ENCODE measurements at regions not wholly inside any gene's neighbourhood (a gene's known extent, or its start where the extent isn't known, plus 50 kb on each side); places are given as distances from the start of the nearest gene placed in this dataset.

- no peak overlapping the region for H3K27ac ChIP-seq (replicated peaks in 1 of 4)
- no peaks in the 10 kb centered on the region for H3K36me3 ChIP-seq
- intact Hi-C loops (cut with DNase I) = no loop called here
- H3K4me1 ChIP-seq = no peaks in the 10 kb centered on the region
- H3K4me3 ChIP-seq = no peak overlapping the region
- WGBS = 72% methylated on average over 12 of the region's 12 CpGs
- H3K9me3 ChIP-seq = no peaks in the 10 kb centered on the region
- peak; percentile 81 for DNase-seq (ENCODE audit: extremely low spot score)
- TF ChIP-seq POLR2A (IDR thresholded peaks at IDR 0.05; ENCODE audit: low read depth) = no peak
- TF ChIP-seq POLR2AphosphoS5 (IDR thresholded peaks at IDR 0.05) = no peak
- no peak for TF ChIP-seq CTCF (IDR thresholded peaks at IDR 0.05)
- TF ChIP-seq EP300 (IDR thresholded peaks at IDR 0.05) = no peak
- H3K27me3 ChIP-seq = peaks cover 0 to 24% (median 0%) of the 10 kb centered on the region in 4 donors
Observed at GRCh38 chr13:111909501-111909900, 157.4 kb upstream of the SOX1 start.

GRCh38 chr13:111909971-111910671, 156.8 kb upstream of the SOX1 start:
- Histone ChIP-seq H3K36me3 (no peaks in the 10 kb centered on the region), H3K4me1 (no peaks in the 10 kb centered on the region), H3K9me3 (no peaks in the 10 kb centered on the region), H3K27ac (replicated peaks in 1 of 4) (no peak overlapping the region), H3K4me3 (no peak overlapping the region), H3K27me3 (peaks cover 0 to 18% (median 0%) of the 10 kb centered on the region in 4 donors)
- 91% methylated on average over 7 of the region's 16 CpGs for WGBS
- DNase-seq (ENCODE audit: extremely low spot score) = peak; percentile 90
- TF ChIP-seq POLR2AphosphoS5 (IDR thresholded peaks at IDR 0.05) (no peak), EP300 (IDR thresholded peaks at IDR 0.05) (no peak), CTCF (IDR thresholded peaks at IDR 0.05) (no peak), POLR2A (IDR thresholded peaks at IDR 0.05; ENCODE audit: low read depth) (no peak)
- intact Hi-C loops (cut with DNase I) = no loop called here

- H3K36me3 ChIP-seq = no peaks in the 10 kb centered on the region
- H3K9me3 ChIP-seq = no peaks in the 10 kb centered on the region
- DNase-seq (ENCODE audit: extremely low spot score) = peak; percentile 83
- intact Hi-C loops (cut with DNase I) = no loop called here
- H3K27ac ChIP-seq (replicated peaks in 1 of 4) = no peak overlapping the region
- peaks cover 0 to 16% (median 0%) of the 10 kb centered on the region in 4 donors for H3K27me3 ChIP-seq
- H3K4me3 ChIP-seq = no peak overlapping the region
- TF ChIP-seq CTCF (IDR thresholded peaks at IDR 0.05) = no peak
- no peak for TF ChIP-seq POLR2AphosphoS5 (IDR thresholded peaks at IDR 0.05)
- TF ChIP-seq EP300 (IDR thresholded peaks at IDR 0.05) = no peak
- no peak for TF ChIP-seq POLR2A (IDR thresholded peaks at IDR 0.05; ENCODE audit: low read depth)
- H3K4me1 ChIP-seq = no peaks in the 10 kb centered on the region
- WGBS = 86% methylated on average over 9 of the region's 11 CpGs
Observed at GRCh38 chr13:111911121-111911720, 155.7 kb upstream of the SOX1 start.

GRCh38 chr13:111911754-111912452, 155.0 kb upstream of the SOX1 start:
- H3K27ac ChIP-seq (replicated peaks in 1 of 4) = no peak overlapping the region
- no peaks in the 10 kb centered on the region for H3K36me3 ChIP-seq
- intact Hi-C loops (cut with DNase I) = no loop called here
- no peaks in the 10 kb centered on the region for H3K4me1 ChIP-seq
- H3K9me3 ChIP-seq = no peaks in the 10 kb centered on the region
- WGBS = 94% methylated on average over 11 of the region's 11 CpGs
- no peak overlapping the region for H3K4me3 ChIP-seq
- peak; percentile 83 for DNase-seq (ENCODE audit: extremely low spot score)
- TF ChIP-seq POLR2A (IDR thresholded peaks at IDR 0.05; ENCODE audit: low read depth) = no peak
- no peak for TF ChIP-seq CTCF (IDR thresholded peaks at IDR 0.05)
- TF ChIP-seq EP300 (IDR thresholded peaks at IDR 0.05) = no peak
- peaks cover 0 to 16% (median 0%) of the 10 kb centered on the region in 4 donors for H3K27me3 ChIP-seq

Data from esophagus muscularis mucosa (tissue), 4 donors.